SK-N-DZ (cell line): ENCODE measurements at regions not wholly inside any gene's neighbourhood (a gene's known extent, or its start where the extent isn't known, plus 50 kb on each side); places are given as distances from the start of the nearest gene placed in this dataset.
"Not testable (repeated sequence)": the region's sequence is repeated elsewhere in the genome, so short reads cannot be mapped to it uniquely, and the experiment has no call there.

Source experiments
- DNase-seq: peaks from one replicate; pipeline ENCODE4 v3.0.0-alpha.2; 2015; ENCODE audit warnings: low spot score

DNA sequence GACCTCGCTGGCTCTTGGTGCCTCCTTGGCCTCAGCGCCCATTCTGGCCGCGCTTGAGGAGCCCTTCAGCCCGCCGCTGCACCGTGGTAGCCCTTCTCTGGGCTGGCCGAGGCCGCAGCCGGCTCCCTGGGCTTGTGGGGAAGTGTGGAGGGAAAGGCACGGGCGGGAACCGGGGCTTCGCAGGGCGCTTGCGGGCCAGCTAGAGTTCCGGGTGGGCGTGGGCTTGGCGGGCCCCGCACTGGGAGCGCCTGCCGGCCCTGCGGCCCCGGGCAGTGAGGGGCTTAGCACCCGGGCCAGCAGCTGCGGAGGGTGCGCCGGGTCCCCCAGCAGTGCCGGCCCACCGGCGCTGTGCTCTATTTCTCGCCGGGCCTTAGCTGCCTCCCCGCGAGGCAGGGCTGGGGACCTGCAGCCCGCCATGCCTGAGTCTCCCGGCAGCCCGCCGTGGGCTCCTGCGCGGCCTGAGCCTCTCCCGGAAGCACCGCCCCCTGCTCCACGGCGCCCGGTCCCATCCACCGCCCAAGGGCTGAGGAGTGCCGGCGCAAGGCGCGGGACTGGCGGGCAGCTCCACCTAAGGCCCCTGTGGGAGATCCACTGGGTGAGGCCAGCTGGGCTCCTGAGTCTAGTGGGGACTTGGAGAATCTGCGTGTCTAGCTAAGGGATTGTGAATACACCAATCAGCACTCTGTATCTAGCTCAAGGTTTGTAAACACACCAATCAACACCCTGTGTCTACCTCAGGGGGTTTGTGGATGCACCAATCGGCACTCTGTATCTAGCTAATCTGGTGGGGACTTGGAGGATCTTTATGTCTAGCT lies 141.1 kb downstream of the SLCO4C1 start:
- DNase-seq, result not testable (repeated sequence)

DNA sequence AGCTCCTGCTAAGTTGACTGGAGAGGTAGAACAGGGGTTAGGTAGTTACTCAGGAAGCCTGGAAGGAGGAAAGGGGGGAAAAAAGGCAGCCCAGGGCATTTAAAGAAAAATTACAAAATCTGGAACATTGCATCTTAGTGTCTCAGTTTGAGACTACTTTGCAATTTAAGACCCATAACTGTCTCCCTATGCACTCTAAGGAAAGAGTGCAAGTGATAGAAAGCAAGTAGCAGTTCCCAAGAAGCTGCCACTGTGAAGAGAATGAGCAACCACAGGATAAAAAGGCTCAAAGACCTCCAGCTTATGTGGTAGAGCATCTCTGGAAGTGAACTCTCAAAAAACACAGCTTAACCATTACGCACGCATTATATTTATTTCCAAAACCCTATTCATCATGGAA lies 141.8 kb downstream of the SLCO4C1 start:
- DNase-seq, result no peak

DNA sequence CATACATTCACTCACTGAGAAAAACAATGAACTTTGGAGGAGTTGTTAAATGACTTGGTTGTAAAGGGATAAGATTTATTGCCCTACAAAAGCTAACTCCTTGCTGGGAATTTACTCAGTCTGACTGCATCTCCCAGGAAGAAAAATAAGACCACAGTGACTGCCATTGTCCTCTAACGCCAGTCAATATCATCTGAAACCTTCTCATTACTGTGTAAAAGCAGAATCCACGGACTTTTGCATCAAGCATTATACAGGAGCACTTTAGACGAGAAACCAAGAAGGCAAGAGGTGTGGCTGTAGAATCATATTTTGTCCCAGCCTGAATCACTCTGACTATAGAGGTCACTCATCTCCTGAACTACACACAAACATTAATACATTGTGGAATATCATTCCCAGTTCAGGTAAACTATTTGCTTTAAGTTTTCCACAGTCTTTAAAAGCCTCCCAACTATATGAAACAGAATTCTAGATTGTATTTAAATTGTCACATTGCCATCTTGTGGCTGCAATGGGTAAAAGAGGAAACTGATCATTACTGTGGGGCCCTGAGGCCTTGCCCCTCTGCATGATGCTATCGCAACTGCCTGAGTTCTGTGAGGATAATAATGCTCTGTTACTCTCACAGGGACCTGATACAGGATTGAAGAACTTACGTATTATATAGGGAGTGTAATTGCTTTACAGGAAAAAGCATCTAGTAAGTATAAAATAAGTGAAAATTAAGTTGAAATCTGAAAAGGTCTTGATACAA lies 142.9 kb downstream of the SLCO4C1 start:
- DNase-seq, result peak; percentile 66

DNA sequence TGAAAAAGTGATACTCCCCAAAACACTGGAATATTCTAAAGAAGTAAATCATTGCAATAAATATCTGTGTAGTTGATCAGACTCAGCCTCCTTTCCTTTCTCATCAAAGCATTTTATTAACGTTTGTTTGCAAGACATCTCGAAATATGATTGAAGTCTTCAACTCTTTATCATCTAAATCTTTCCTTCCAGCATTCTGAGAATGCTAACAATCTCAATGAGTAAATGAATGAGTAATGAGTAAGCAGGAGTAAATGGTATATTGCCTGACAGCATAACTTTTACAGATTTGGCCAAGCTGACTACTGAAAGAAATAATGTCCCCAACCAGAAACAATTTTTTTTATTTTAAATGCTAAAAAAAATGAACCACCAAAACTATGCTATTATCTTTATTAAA lies 157.1 kb downstream of the SLCO4C1 start:
- no peak for DNase-seq

DNA sequence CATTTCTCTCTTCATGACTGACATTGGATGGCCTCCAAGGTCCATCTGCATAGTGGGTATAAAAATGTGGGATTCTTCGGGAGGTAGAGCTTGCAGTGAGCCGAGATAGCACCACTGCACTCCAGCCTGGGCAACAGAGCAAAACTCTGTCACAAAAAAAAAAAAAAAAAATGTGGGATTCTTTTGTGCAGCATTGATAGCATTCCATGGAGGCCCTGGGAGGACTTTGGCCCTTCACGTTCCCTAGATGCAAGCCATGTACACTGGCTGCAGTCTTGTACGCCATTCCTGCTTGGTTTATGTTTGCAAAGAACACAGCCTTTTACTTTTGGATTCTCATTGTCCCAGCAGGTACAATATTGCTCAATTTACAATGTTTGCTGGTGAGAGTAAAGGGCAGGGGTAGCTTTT lies 157.8 kb downstream of the SLCO4C1 start:
- no peak for DNase-seq

DNA sequence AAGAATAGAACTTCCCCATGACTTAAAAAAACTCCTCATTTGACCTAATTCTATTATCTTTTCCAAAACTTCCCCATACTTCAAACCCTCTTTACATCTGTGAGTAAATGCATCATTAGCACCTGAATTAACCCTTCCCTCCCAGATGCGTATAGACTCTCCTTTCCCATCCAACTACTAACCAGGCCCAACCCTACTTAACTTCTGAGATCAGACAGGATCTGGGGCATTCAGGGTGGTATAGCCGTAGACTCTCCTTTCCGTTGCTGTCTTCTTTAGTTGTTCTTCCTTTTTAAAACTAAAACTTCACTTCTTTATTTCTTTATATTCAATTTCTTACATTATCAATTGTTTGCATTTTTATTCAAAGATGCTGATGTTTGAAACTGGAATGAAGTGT lies 165.2 kb downstream of the SLCO4C1 start:
- no peak for DNase-seq

DNA sequence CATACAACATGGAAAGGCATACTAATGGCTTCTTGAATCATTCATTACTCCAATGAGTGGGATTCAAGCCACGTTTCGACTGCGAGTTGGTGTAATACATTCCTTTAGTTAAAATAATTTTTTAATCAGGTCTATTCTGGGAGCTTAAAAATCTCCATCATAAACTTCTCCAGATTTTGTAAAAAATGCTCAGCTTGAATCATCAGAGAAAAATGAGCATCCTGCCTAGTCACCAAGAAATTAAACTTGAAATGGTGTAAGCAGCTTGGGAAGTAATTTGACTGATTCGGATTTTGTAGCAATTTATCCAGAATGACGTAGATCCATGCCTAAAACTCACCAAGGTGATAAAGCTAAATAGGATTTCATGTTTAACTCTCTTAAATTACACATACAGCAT lies 165.7 kb downstream of the SLCO4C1 start:
- DNase-seq, result no peak

DNA sequence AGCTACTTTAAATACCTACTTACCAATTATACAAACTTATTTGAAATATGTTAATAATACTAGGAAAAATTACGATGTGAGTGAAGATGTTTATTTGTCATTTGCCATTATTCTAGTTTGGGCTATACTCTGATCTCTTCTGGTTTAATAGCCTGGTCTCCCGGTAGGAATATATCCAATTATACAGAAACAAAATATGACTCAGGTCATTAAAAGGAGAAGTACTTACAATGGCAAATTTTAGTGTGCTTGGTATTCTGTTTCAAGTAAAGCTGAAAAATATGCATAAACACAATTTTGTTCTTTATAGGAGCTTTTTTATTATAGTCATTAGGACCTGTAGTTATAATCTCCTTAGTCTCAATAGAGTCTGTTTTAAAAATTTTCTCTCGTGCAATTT lies 176.8 kb downstream of the SLCO4C1 start:
- no peak for DNase-seq

DNA sequence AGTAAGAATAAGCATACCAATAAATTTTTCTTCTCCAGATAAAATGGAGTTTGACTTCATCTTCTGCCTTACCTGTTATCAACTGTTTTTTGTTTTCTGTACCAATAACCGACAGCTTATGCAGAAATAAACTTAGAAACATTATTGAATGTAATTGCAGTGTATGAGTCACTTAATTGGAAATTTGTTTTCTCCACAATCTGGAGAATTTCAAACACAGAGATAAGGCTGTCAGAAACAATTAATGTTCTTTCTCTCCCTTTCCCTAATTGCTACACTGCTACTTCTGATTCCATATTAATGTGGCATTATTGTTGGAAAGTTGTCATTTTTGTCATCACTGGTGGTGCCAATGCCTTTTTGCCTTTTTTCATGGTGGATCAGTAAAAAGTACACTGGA lies 180.3 kb downstream of the SLCO4C1 start:
- DNase-seq, result peak; percentile 82

DNA sequence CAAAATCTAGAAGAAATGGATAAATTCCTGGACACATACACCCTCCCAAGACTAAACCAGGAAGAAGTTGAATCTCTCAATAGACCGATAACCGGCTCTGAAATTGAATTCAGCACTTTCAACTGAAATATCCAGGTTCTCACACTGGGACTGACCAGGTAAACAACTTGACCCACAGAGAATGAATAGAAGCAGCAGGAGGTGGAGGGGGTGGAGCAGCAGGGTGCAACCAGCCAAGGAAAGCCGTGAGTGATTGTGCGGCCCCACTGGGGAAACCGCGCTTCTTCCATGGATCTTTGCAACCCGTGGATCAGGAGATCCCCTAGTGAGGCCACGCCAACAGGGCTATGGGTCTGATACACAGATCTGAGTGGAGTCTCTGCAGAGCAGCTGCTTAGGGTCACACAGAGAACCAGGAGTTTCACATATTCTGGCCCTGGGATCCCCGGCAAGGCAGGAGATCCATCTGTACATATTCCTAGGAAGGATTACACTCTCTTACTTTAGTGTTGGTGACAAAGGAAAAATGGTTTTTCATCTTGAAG lies 181.5 kb downstream of the SLCO4C1 start:
- DNase-seq, result no peak

DNA sequence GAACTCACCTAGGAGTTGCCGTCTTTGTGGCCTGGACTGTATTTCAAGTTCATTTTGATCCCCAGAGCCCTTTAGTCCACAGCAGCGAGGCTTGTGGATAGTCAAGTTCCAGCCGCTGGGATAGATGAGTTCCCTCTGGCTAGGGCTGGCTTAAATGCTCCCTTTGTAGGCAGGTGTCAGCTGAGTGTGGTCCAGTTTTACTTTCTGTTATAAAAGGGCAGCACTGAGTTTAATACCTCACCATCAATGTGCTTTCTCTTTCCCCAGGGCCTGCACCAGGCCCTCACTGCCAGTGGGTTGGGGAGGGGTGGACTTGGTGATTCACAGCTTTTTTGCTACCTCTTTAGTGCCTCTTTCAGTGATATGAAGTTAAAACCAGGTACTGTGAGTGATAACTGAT lies 188.2 kb downstream of the SLCO4C1 start:
- no peak for DNase-seq

DNA sequence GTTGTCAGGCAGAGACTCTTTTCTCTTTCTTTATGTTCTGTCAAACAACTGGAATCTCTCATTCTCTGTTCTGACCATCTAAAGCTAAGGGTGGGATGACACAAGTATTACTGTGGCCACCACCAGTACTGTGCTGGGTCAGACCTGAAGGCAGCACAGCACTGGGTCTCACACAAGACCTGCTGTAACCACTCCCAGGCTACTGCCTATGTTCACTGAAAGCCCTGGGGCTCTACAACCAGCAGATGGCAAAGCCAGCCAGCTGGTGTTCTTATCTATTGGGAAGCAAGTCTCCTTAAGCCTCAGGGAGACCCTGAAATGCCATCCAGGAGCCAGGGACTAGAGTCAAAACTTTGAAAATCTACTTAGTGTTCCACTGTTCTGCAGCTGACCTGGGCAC lies 189.5 kb downstream of the SLCO4C1 start:
- DNase-seq, result no peak

DNA sequence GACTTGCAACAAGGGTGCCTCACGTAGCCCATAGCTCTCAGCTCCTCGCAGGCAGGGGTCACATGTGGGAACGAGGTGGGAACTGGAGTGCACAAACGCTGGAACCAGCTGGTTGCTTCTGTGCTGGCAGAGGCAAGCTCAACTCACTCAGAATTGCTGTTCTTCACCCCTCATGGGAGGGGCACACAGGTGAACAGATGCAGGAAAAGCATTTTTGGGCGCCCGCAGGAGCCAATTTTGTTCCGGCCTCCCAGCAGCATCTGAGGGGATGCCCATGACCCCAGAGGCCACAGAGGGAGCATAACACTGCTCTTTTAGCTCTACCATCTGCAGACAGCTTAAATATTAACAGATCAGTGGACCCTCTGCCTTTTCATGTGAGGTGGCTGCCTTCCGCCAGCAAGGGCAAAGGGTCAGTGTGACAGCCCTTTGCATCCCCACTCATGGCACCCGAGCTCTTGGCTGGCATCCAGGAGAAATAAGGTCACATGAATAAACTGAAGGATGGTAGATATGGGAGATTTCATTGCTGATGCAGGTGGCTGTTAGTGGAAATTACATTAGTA lies 196.2 kb downstream of the SLCO4C1 start:
- DNase-seq, result no peak

DNA sequence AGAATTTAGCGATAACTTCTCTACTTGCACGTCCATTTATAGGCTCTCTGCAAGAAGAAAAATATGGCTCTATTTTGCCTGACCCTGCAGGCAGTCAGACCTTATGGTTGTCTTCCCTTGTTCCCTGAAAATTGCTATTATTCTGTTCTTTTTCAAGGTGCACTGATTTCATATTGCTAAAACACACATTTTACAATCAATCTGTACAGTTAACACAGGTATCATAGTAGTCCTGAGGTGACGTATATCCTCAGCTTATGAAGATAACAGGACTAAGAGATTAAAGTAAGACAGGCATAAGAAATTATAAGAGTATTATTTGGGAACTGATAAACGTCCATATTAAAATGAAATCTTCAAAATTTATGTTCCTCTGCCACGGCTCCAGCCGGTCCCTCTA lies 197.0 kb downstream of the SLCO4C1 start:
- DNase-seq, result not testable (repeated sequence)

DNA sequence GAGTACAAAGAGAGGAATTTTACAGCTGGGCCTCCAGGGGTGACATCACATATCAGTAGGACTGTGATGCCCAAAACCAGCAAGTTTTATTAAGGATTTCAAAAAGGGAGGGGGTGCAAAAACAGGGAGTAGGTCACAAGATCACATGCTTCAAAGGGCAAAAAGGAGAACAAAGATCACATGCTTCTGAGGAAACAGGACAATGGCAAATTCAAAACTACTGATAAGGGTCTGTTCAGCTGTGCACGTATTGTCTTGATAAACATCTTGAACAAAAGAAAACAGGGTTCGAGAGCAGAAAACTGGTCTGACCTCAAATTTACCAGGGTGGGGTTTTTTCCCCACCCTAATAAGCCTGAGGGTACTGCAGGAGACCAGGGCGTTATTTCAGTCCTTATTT lies 197.5 kb downstream of the SLCO4C1 start:
- not testable (repeated sequence) for DNase-seq

DNA sequence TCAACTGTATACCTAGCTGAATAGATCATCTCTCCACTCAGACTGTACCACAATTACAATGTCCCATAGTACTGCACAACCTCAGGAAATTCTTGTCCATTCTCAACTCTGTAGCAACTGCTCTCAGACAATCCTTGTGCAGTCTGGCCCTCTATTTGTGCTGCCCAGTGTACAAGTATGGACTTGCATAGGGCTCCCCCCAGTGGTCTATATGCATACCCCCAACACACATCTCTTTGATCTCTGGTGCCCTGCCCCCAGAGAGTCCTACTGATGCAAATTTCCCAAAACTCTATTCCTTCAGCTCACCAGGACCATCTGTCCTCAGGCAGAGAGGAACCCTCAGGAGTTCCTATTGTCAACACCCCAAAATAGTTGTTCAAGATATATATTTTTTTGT lies 205.3 kb downstream of the SLCO4C1 start:
- DNase-seq, result peak; percentile 82

DNA sequence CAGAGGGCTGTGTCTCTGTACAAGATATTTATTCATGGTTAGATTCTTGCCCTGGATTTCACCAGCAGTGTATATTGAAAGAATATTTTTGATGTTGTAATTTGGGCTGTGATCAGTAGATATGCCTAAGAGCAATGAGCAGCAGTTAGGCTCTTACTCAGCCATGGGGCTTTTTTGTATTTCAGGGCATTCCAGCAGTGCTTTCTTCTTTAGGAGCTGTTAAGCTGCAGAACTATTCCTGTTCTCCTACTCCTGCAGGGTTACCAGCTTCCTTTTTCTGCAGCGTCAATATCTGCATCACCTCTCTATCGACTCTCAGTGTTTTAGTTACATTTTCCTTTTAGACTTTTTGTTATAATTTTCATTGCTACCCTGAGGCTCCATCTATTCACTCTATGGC lies 206.2 kb downstream of the SLCO4C1 start:
- DNase-seq, result no peak

DNA sequence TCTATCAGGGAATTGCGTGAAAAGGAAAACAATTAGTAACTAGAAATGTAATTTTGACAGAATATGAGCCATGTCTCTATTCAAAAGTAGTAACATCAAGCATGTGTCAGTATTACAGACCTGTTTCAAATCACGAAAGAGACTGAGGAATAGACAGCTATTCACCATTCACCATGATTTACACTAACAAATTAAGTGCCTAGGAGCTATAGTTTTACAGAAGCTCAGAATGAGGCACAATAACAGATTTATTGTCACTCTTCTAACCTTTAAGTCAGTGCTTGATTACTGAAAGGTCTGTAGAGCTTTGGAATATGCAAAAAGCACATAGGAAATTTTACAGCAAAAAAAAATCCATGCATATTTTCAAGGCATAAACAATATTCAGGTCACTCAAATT lies 208.2 kb downstream of the SLCO4C1 start:
- DNase-seq, result no peak

DNA sequence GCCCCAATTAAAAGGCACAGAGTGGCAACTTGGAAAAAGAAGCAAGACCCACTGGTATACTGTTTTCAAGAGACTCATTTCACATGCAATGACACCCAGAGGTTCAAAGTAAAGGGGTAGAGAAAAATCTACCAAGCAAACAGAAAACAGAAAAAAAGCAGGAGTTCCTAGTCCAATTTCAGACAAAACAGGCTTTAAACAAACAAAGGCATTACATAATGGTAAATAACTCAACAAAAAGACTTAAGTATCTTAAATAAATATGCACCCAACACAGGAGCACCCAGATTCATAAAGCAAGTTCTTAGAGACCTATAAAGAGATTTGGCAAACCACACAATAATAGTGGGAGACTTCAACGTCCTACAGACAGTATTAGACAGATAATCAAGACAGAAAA lies 215.8 kb downstream of the SLCO4C1 start:
- DNase-seq, result no peak

DNA sequence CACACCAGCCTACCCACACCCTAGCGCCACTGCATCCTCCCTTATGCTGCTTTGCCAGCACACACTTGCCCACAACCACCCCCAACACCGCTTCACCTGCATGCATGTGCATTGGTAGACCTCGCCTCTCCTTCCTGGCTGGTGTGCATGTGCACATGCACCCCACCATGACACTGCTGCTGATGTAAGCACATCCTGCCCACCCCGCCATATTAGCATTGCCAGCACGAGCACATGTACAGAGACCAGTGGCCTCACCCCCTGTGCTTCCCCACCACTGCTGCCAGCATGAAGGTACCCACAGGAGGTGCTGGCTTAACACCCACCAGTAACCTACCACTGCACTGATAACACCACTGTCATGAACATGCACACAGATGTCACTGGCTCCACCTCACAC lies 218.2 kb downstream of the SLCO4C1 start:
- no peak for DNase-seq

DNA sequence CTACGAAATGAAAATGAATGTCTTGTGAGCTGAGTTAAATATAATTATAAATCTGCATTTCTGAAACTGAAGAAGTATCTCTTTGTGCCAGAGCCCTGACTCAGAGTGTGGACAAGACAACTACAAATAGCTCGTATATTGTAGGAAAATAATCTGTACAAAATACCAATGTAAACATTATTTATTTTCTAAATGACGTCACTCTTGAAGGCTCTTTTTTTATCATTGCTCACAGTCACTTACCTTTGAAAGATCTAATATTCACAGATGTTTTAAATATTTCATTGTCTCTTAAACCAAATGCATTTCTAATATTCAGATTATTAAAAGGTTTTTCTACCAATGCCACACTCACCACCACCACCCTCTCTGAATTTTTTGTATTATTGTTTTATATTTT lies 226.1 kb downstream of the SLCO4C1 start:
- no peak for DNase-seq

DNA sequence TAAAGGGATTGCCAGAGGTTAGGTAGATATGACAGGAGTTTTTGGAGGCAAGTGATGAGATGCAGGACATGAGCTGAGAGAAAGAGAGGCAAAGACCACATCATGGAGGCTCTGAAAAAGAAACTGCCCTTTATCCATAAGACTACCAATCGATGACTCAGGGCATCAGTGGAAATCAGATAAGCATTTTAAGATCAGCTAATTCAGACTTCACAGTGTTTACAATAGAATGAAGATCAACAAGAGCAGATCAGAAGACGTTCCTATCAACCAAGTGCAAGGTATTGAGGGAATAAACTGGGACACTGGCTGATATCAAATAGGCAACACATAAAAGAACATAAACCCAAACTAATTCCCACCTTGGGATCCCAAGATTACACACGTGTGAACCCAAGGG lies 227.2 kb downstream of the SLCO4C1 start:
- no peak for DNase-seq

DNA sequence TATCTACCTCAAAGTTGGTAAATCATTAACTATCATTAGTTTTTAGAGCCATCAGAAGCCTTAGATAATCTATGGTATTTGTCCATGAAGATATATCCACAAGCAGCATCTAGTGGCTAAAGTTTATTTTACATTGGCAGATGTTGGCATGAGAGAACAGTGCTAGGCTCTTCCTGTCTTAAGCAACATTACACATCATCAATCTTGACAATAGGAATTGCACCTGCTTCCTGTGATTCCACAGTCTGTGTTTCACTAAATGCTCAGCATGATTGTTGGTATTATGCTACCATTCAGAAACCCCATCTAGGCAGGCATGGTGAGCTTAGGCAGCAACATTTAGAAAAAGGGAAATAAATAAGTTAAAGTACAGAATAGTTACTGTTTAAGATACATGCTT lies 246.6 kb downstream of the SLCO4C1 start:
- peak; percentile 92 for DNase-seq
